ENCODE measurements at regions not wholly inside any gene's neighbourhood (a gene's known extent, or its start where the extent isn't known, plus 50 kb on each side); places are given as distances from the start of the nearest gene placed in this dataset.

GRCh38 chr16:86632206-86632605 lies 53.9 kb downstream of the FOXL1 start:
- no peak for DNase-seq

DNA sequence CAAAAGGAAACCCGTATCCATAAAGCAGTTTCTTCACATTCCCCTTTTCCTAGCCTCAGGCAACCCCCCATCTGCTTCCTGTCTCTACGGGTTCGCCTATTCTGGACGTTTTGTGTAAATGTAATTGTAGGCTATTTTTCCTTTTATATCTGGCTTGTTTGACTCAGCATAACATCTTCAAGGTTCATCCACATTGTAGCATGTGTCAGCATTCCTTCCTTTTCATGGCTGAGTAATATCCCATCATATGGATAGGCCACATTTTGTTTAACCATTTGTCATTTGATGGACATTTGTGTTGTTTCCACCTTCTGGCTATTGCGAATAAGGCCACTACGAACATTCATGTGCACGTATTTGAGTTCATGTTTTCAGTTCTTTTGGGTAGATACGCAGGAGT lies 54.6 kb downstream of the FOXL1 start:
- DNase-seq, result no peak

- DNase-seq, result no peak
Measured at GRCh38 chr16:86634292-86634691, 55.9 kb downstream of the FOXL1 start.

GRCh38 chr16:86635176-86635876 lies 57.0 kb downstream of the FOXL1 start:
- DNase-seq, result no peak

GRCh38 chr16:86635926-86636325 lies 57.6 kb downstream of the FOXL1 start:
- no peak for DNase-seq

- no peak for DNase-seq
Measured at GRCh38 chr16:86637744-86638143, 59.4 kb downstream of the FOXL1 start.

GRCh38 chr16:86638642-86639041 lies 60.3 kb downstream of the FOXL1 start:
- DNase-seq, result no peak

- no peak for DNase-seq
Measured at GRCh38 chr16:86639354-86639753, 61.0 kb downstream of the FOXL1 start.

DNA sequence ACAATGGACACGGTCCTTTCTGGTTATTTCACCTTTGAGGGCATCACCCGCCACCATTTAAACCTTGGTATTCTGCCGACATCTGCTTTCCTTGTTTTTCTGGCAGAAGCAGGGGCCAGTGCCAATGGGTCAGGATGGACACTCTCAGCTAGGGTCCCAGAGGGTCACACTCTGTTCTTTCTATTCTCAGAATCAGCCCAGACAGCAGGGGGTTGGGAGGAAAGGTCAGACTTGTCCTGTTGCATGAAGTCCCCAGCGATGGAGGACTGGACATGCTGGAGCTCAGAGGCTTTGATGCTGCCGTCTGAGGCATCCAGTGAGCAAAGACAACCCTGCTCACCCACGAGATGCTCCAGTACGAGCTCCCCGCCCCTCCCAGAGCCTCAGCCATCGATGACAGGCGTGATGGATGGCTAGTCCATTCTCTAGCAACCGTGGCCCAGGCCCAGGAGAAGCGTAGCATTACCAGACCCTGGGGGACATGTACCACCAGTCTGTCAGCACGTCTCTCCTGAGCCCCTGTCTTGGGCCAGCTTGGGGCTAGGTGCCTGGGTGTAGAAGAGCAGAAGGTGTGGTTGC lies 62.0 kb downstream of the FOXL1 start:
- DNase-seq, result no peak

DNA sequence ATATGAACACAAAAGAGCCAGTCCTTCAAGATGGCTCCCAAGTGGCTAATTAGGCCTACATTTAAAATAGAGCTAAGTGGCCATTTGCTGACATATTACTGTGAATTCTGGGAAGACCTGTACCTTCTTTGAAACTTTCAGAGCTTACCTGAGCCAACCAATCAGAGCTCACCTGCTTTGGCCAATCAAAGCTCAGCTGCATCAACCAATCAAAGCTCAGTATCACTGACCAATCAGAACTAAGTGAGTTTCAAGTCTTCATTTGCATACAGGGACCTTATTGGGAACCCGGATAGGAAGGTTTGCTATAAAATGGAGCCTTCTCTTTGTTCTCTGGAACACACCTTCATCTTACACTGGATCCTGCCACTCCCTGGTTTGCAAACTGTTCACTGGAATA lies 63.7 kb downstream of the FOXL1 start:
- DNase-seq, result no peak

- no peak for DNase-seq
Measured at GRCh38 chr16:86643671-86644070, 65.3 kb downstream of the FOXL1 start.

GRCh38 chr16:86647561-86647960 lies 69.2 kb downstream of the FOXL1 start:
- no peak for DNase-seq

GRCh38 chr16:86649875-86650274 lies 71.5 kb downstream of the FOXL1 start:
- no peak for DNase-seq

DNA sequence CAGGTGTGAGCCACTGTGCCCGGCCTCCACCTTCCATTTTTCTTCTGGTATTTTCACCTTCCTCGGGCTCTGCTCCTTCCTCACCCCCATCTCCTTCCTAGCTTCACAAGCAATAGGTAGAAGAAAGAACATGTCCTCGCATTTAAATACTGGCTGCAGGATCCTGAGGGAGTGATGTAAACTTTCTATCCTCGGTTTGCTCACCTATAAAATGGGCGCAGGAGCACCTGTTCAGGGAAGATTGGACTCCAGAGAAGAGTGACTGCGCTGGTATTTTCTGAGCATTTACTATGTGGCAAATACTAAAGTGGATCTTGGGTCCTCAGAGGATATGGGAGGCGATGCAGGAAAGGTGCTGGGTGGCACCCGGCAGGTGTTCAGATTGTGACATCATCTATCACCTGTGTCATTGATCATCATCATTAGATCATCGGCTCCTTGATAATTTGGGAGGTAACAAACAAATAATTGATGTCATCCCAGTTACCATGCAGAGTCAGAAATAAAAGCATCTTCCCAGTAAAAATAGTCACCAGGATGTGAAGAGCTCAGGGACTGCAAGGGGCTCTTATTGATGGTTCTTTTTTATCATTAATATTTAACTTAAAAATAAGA lies 72.8 kb downstream of the FOXL1 start:
- no peak for DNase-seq

DNA sequence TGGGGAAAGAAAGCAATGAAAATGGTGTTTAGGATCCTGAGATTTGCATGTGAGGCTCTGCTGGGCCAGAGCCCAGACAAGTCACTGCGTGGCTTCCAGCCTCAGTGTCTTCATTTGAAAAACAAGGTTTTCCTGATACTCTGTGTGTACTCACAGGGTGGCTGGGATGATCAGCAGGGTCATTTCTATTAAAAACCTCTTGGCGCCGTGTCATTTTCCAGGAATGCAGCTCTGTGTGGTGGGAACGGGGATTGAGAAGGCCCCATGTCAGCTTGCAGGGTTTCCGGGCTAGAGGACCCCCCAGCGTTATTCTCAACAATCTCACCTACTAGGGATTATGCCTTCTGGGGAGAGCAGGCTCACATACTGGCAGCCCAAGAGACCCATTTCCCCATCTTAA lies 73.5 kb downstream of the FOXL1 start:
- DNase-seq, result no peak

GRCh38 chr16:86653285-86654006 lies 75.1 kb downstream of the FOXL1 start:
- DNase-seq, result no peak

DNA sequence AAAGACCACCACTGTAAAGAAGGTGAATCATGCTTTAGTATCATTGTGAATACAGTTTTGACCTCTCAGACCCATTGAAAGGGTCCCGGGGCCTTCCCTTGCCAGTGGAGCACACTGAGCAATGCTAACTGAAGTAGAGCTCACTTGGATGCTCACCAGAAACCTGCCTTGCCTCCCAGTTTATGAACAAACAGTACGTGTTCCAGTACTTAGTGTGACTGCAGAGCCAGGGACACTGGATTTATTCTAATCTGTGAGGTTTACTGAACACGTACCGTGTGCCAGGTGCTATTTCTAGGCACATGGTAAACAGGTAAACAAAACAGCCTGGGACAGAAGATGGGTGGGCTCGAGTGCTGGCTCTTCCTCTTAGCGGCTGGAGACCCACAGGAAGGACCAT lies 79.6 kb downstream of the FOXL1 start:
- DNase-seq, result no peak

DNA sequence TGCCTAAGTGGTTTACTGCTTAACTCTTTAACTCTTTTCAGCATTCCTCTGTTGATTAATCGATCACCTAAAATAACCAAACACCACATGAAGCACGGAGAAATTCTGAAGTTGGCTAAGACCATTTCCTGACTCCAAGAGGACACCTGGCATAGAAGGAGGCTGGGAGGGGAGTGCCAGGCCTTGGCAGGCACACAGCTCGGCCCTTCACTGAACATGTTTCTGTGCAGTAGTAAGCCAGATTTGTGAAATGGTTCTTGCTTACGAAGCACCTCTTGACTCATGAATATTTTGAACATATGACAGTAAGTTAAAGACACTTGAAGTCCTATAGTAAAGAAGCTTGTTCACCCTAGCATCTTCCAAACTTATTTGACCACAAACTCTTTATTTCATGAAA lies 82.3 kb downstream of the FOXL1 start:
- DNase-seq, result no peak

DNA sequence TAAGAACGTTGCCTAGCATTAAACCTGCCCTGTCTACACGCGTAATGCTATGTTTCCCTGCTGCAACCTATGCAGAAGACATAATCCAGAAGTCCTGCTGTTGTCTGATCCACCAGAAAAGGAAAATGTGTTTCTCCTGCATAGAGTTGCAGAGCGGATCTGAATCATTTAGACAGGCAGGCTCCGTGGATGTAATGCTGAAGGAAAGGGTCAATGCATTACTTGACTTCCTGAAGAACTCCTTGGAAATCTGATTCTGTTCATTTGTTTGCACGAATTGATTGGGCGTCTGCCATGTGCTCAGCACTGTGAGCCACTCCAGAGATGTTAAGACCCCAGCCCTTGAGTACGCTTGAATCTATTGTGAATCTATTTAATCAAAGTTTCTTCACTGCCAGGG lies 83.4 kb downstream of the FOXL1 start:
- DNase-seq, result no peak

- DNase-seq, result no peak
Measured at GRCh38 chr16:86662195-86662594, 83.8 kb downstream of the FOXL1 start.

DNA sequence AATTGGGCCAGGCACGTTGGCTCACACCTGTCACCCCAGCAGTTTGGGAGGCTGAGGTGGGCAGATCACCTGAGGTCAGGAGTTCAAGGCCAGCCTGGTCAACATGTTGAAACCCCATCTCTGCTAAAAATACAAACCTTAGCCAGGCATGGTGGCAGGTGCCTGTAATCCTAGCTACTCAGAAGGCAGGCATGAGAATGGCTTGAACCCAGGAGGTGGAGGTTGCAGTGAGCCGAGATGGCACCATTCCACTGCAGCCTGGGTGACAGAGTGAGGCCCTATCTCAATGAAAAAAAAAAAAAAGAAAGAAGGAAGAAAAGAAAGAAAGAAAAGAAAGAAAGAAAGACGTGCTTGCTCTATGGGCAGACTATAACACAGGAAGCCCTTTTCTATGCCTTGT lies 84.4 kb downstream of the FOXL1 start:
- no peak for DNase-seq

DNA sequence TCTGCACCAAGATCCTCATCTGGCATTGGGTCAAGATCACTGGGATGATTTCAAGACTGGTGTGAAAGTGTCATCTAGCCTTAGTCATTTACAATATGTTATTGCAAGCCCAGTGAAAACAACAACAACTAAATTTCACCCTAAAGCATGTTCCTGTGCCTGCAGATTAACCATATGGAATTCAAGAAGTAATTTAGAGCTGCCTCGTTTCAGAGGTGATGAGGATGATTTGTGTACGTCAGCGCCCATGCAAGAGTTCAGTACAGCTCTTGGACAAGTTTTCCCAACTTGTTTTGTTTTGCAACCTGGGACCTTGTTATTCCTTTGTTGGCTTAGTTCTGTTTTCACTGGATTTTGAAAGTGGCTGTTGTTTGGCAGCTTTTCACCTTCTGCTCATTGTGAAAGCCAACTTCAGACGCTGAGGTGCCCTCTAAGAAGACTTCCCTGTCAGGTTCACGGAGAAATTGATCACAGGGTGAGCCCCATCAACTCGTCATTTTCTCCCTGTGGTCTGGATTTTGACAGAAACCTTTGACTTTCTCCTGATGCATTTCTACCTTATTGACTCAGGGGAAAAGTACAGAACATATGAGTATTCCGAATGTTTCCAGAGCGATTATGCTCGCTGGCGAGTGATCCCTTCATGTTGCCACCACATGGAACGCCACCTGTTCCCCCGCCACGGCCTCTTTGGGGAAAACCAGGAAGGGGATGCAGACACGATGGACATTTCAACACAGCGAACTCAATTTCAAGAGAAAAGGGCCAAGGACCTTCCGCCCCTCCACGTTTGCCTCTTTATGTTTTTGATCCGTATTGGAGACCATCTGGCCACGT lies 85.6 kb downstream of the FOXL1 start:
- no peak for DNase-seq

Measured in activated T-cell treated with anti-CD3 and anti-CD28 coated beads, Interleukin-2, amount 50 U/mL, for 48 hours (primary cell).